GM23248 (cell line): ENCODE measurements at regions not wholly inside any gene's neighbourhood (a gene's known extent, or its start where the extent isn't known, plus 50 kb on each side); places are given as distances from the start of the nearest gene placed in this dataset.
A peak's percentile ranks its signal among the peaks of the same experiment; 100 is the strongest.

Experiments used
- DNase-seq: peaks from one replicate; pipeline ENCODE4 v3.0.0-alpha.2; 2015
- H2AFZ ChIP-seq: fragments of 200-600 bp; sonication (generic); 2 replicates; pipeline ENCODE4 v1.6.1; 2016; ENCODE audit warnings: antibody characterized with exemption
- H3F3A ChIP-seq: fragments of 200-600 bp; sonication (generic); 2 replicates; pipeline ENCODE4 v1.6.1; 2016; ENCODE audit warnings: mild to moderate bottlenecking, antibody characterized with exemption, mixed run types; ENCODE audit not compliant: insufficient read depth
- H3K27ac ChIP-seq: fragments of 200-600 bp; sonication (generic); 2 replicates; pipeline ENCODE4 v1.5.1; 2016; ENCODE audit warnings: mild to moderate bottlenecking
- H3K27me3 ChIP-seq: fragments of 200-600 bp; sonication (generic); replicated peaks from 2 replicates; pipeline ENCODE4 v1.6.1; 2016; ENCODE audit warnings: mild to moderate bottlenecking; ENCODE audit not compliant: insufficient read depth
- H3K36me3 ChIP-seq: fragments of 200-600 bp; sonication (generic); 2 replicates; pipeline ENCODE4 v1.6.1; 2016; ENCODE audit warnings: low read depth, mild to moderate bottlenecking
- H3K4me1 ChIP-seq: fragments of 200-600 bp; sonication (generic); 2 replicates; pipeline ENCODE4 v1.6.1; 2016; ENCODE audit warnings: mild to moderate bottlenecking; ENCODE audit not compliant: insufficient read depth
- H3K4me2 ChIP-seq: fragments of 200-600 bp; sonication (generic); one replicate; pipeline ENCODE4 v1.6.1; 2016; ENCODE audit warnings: mild to moderate bottlenecking; ENCODE audit not compliant: unreplicated experiment
- H3K4me3 ChIP-seq: fragments of 200-600 bp; sonication (generic); 2 replicates; pipeline ENCODE4 v1.5.1; 2016; ENCODE audit warnings: mild to moderate bottlenecking
- H3K79me2 ChIP-seq: fragments of 200-600 bp; sonication (generic); 2 replicates; pipeline ENCODE4 v1.6.1; 2016; ENCODE audit warnings: mild to moderate bottlenecking; ENCODE audit not compliant: insufficient read depth
- H3K9ac ChIP-seq: fragments of 200-600 bp; sonication (generic); 2 replicates; pipeline ENCODE4 v1.6.1; 2016; ENCODE audit warnings: mild to moderate bottlenecking
- H3K9me2 ChIP-seq: fragments of 200-600 bp; sonication (generic); 2 replicates; pipeline ENCODE4 v1.6.1; 2016; ENCODE audit warnings: mixed run types, mild to moderate bottlenecking, moderate library complexity; ENCODE audit not compliant: insufficient read depth
- H3K9me3 ChIP-seq: fragments of 200-600 bp; sonication (generic); one replicate; pipeline ENCODE4 v1.6.1; 2017; ENCODE audit warnings: low read depth
- H4K20me1 ChIP-seq: fragments of 200-600 bp; sonication (generic); 2 replicates; pipeline ENCODE4 v1.6.0; 2016; ENCODE audit not compliant: insufficient read depth
- EZH2 ChIP-seq: fragments of 200-600 bp; sonication (generic); IDR thresholded peaks from 2 replicates; pipeline ENCODE4 v1.6.1; 2018; ENCODE audit warnings: antibody characterized with exemption, mild to moderate bottlenecking; ENCODE audit not compliant: insufficient read depth, poor library complexity, severe bottlenecking
- EZH2phosphoT487 ChIP-seq: fragments of 200-600 bp; sonication (generic); IDR thresholded peaks from 2 replicates; pipeline ENCODE4 v1.6.1; 2018; ENCODE audit warnings: antibody characterized with exemption, moderate library complexity, mild to moderate bottlenecking, low read depth; ENCODE audit not compliant: insufficient read depth
- whole genome bisulfite sequencing, 2 experiments: methylation state at CpG; one replicate each; pipeline ENCODE4 v1.1.6; 2015 to 2017; ENCODE audit warnings: low lambda C conversion rate in 2 of 2, low coverage in 1 of 2; ENCODE audit errors: missing lambda C conversion rate in 2 of 2; 5-methylcytosine and 5-hydroxymethylcytosine counted together
- in situ Hi-C: fragments of 300-500 bp; cut with MboI; formaldehyde crosslinking; loops from 2 replicates; pipeline ENCODE4 v1.15.0; 2020

DNA sequence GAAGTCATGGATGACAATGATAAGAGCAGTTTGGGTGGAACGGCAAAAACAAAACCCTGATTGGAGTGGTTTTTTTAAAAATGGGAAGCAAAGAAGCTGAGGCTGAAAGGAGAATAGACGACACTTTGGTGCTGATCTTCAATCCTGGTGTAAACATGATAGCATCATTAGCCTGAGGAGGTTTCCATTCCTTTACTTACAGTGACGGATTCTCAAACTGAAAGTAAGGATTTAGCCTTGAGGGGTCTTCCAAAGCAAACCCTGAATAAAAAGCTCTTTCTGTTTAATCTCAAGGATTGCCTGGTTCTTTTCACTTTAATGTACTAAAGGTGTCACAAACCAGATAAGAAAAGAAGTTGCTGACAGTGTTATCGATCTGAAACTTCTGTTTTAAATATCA lies 69.3 kb downstream of the KCNJ2 start:
- in situ Hi-C loops, result no loop called here
- Histone ChIP-seq H3K4me2 (no peak overlapping the region), H2AFZ (peak overlapping the region; percentile 27; the same call in 1 of the 2 replicates), H3K9me3 (no peaks in the 10 kb centered on the region), H3K9me2 (no peaks in the 10 kb centered on the region), H4K20me1 (no peaks in the 10 kb centered on the region), H3K36me3 (no peaks in the 10 kb centered on the region), H3K79me2 (no peaks in the 10 kb centered on the region), H3K9ac (no peak overlapping the region), H3K4me1 (no peaks in the 10 kb centered on the region), H3K27me3 (0 out of 2 replicates have a peak, but pooled peaks cover 4% of the 10 kb centered on the region), H3F3A (no peaks in the 10 kb centered on the region), H3K27ac (no peak overlapping the region), H3K4me3 (no peak overlapping the region)
- no peak for TF ChIP-seq EZH2
- no peak for TF ChIP-seq EZH2phosphoT487
- DNase-seq, result no peak
- 27 to 28% methylated on average over 4 of the region's 4 CpGs for WGBS, 2 experiments

DNA sequence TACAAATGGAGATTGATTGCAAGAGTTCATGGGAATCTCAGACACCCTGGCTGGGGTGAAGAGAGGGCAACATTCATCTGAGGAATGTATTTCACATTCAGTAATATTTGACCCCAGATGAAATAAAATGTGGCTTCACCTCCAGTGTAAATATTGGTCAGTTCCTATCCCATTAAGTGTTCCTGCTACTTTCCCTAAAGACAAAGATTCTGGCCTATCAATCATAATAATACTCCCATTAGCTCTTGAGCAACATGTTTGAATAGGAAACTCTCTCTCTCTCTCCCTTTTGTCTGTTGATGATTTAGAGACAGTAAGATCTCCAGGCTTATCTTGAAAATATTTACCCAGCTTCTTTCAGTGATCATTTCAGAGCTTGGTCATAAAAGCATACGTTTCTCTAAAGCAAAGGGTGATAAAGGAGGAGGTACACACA lies 70.1 kb downstream of the KCNJ2 start:
- no peaks in the 10 kb centered on the region for H3K9me2 ChIP-seq
- no peaks in the 10 kb centered on the region for H3K4me1 ChIP-seq
- DNase-seq, result no peak
- H3K27ac ChIP-seq, result no peak overlapping the region
- no peak overlapping the region for H2AFZ ChIP-seq
- no peaks in the 10 kb centered on the region for H3F3A ChIP-seq
- H4K20me1 ChIP-seq, result no peaks in the 10 kb centered on the region
- 0% methylated on average over 1 of the region's 1 CpG for WGBS, 2 experiments
- no peak overlapping the region for H3K9ac ChIP-seq
- no peak overlapping the region for H3K4me2 ChIP-seq
- H3K27me3 ChIP-seq, result 0 out of 2 replicates have a peak, but pooled peaks cover 4% of the 10 kb centered on the region
- in situ Hi-C loops, result no loop called here
- no peak for TF ChIP-seq EZH2phosphoT487
- TF ChIP-seq EZH2, result no peak
- H3K79me2 ChIP-seq, result no peaks in the 10 kb centered on the region
- no peaks in the 10 kb centered on the region for H3K9me3 ChIP-seq
- no peaks in the 10 kb centered on the region for H3K36me3 ChIP-seq
- no peak overlapping the region for H3K4me3 ChIP-seq

DNA sequence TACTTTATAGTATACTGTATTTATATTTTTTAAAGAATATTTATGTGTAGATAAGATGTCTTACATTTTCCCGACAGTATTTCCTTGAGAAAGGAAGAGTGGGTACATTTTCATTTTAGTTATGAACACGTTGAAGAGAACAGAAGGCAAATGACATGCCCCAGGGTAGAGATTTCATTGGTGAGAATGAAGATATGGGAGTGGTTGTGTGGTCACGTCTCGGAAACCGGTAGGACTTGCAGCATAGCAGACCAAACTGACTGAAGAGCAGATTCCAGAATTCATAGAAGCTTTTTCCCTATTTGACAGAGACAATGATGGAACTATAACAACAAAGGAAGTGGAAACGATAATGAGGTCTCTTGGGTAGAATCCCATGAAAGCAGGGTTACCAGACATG lies 71.7 kb downstream of the KCNJ2 start:
- DNase-seq, result no peak
- no peaks in the 10 kb centered on the region for H3K9me2 ChIP-seq
- no peak overlapping the region for H3K4me3 ChIP-seq
- no peaks in the 10 kb centered on the region for H3F3A ChIP-seq
- H2AFZ ChIP-seq, result no peak overlapping the region
- WGBS, 2 experiments, result 57 to 59% methylated on average over 6 of the region's 6 CpGs
- H3K9ac ChIP-seq, result no peak overlapping the region
- TF ChIP-seq EZH2 (no peak), EZH2phosphoT487 (no peak)
- no peaks in the 10 kb centered on the region for H3K36me3 ChIP-seq
- H3K79me2 ChIP-seq, result no peaks in the 10 kb centered on the region
- H3K4me2 ChIP-seq, result no peak overlapping the region
- H3K27ac ChIP-seq, result no peak overlapping the region
- no peaks in the 10 kb centered on the region for H3K4me1 ChIP-seq
- no peaks in the 10 kb centered on the region for H3K9me3 ChIP-seq
- 0 out of 2 replicates have a peak, but pooled peaks cover 4% of the 10 kb centered on the region for H3K27me3 ChIP-seq
- H4K20me1 ChIP-seq, result no peaks in the 10 kb centered on the region
- in situ Hi-C loops, result no loop called here

DNA sequence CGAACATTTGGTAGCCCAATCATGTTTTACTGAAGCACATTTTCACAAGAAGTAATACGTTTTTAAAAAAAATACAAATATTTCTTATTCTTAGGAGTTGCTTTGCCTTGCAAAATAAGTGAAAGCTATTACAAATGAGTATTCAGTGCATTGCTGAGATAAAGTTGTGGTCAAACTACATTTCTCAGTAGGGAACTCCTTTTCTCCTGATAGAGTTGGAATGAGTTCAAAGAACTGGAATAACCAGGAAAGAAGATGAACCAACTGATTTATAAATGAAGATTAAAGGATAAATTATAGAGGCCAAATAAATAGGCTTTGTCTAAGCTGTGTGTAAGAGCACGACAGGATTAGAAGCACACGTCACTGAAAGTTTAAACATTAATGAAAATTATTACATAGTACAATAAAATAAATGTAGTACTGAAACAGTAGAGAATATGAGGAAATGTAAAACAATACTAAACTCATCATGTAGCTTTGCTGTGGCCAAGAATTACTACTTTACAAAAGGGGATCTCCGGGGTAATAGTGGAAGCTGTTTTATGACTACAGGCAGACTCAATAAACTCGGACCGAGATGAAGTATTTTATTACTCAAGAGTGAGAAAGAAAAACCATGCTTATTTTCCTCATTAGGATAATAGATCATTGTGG lies 73.6 kb downstream of the KCNJ2 start:
- Histone ChIP-seq H4K20me1 (no peaks in the 10 kb centered on the region), H3K9me2 (no peaks in the 10 kb centered on the region), H3K4me3 (no peak overlapping the region), H3K27ac (no peak overlapping the region), H3K4me1 (no peaks in the 10 kb centered on the region), H3K36me3 (no peaks in the 10 kb centered on the region), H2AFZ (no peak overlapping the region), H3K27me3 (0 out of 2 replicates have a peak, but pooled peaks cover 4% of the 10 kb centered on the region), H3K4me2 (no peak overlapping the region), H3F3A (no peaks in the 10 kb centered on the region), H3K9me3 (no peaks in the 10 kb centered on the region), H3K79me2 (no peaks in the 10 kb centered on the region), H3K9ac (no peak overlapping the region)
- in situ Hi-C loops, result no loop called here
- WGBS, 2 experiments, result 13 to 14% methylated on average over 7 of the region's 7 CpGs
- DNase-seq, result no peak
- TF ChIP-seq EZH2phosphoT487 (no peak), EZH2 (no peak)
